ENCODE measurements at regions not wholly inside any gene's neighbourhood (a gene's known extent, or its start where the extent isn't known, plus 50 kb on each side); places are given as distances from the start of the nearest gene placed in this dataset.

DNA sequence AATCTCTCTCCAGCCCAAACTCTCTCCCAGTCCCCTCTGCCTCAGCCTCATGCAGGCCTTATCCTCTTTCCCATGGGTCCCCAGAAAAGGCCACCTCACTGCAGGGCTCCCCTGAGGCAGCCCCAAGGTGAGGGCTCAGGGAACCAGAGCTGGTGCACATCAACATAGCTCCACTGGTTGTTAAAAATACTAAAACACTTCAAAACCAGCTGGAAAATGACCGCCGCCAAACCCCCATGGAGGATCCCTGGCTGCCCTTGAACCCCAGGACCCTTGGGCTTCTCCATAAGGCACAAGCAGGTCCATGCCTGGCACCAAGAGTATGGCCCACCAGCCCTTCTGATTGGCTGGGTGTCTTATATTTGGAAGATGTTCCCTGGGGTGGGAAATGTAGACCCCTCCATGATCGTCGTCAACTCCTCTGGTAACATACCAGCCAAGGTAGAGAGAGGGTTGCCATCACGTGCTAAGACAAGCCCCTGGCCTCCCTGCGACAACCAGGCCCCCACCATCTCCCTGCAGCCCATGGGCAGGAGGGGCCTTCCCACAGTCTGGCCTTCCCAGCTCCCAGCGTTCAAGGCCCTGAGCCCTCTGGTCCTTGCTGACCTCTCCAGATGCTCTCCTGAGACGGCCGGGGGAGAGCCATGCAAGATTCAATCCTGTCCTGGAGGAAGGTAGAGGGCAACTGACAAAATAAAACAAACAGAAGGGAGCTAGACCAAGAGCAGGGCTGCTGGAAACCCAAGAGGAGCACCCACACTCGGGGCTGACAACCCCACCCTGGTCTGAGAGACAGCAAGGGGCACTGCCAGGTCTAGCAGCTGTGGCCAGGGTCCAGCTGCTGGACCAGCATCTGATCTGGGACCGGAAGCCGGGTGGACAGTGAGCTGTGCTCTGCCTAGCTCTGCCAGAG lies 132.1 kb upstream of the PRR20G start:
- Histone ChIP-seq H3K4me3 (no peak overlapping the region), H3K4me1 (no peaks in the 10 kb centered on the region), H3K27ac (no peak overlapping the region), H3K9me3 (no peaks in the 10 kb centered on the region), H3K27me3 (no peaks in the 10 kb centered on the region), H3K36me3 (ENCODE audit: low read depth, missing control alignments) (no peaks in the 10 kb centered on the region)
- no peak for DNase-seq
- 82 to 87% methylated on average over 11 to 12 of the region's 12 CpGs for WGBS, 2 donors
- intact Hi-C loops (cut with DNase I; ENCODE audit: low total_unique reads): no loop called here
- no peak for TF ChIP-seq POLR2A (IDR thresholded peaks at IDR 0.05)
- TF ChIP-seq, protein P1, sequence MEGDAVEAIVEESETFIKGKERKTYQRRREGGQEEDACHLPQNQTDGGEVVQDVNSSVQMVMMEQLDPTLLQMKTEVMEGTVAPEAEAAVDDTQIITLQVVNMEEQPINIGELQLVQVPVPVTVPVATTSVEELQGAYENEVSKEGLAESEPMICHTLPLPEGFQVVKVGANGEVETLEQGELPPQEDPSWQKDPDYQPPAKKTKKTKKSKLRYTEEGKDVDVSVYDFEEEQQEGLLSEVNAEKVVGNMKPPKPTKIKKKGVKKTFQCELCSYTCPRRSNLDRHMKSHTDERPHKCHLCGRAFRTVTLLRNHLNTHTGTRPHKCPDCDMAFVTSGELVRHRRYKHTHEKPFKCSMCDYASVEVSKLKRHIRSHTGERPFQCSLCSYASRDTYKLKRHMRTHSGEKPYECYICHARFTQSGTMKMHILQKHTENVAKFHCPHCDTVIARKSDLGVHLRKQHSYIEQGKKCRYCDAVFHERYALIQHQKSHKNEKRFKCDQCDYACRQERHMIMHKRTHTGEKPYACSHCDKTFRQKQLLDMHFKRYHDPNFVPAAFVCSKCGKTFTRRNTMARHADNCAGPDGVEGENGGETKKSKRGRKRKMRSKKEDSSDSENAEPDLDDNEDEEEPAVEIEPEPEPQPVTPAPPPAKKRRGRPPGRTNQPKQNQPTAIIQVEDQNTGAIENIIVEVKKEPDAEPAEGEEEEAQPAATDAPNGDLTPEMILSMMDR (IDR thresholded peaks at IDR 0.05): no peak

DNA sequence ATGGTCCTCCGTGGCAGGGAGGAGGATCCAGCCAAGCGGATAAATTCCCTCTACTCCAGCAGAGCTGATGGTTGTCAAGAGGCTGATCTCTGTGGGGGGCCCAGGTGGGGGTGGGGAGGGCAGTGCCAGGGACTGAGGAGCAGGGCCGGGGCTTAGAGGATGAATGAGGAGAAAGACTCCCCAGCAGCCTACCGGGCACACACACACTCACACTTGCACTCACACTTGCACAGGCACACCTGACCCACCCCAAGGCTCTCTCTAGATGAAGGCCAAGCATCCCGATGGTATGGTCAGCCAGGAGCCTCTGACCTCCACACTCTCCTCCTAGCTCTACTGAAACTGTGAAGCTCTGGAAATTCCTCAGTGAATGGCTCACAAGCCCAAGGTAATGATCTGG lies 131.3 kb upstream of the PRR20G start:
- Histone ChIP-seq H3K9me3 (no peaks in the 10 kb centered on the region), H3K27ac (no peak overlapping the region), H3K4me3 (no peak overlapping the region), H3K27me3 (no peaks in the 10 kb centered on the region), H3K4me1 (no peaks in the 10 kb centered on the region), H3K36me3 (ENCODE audit: low read depth, missing control alignments) (no peaks in the 10 kb centered on the region)
- no peak for TF ChIP-seq POLR2A (IDR thresholded peaks at IDR 0.05)
- intact Hi-C loops (cut with DNase I; ENCODE audit: low total_unique reads): no loop called here
- WGBS, 2 donors: 83 to 84% methylated on average over 5 of the region's 5 CpGs
- DNase-seq: no peak

DNA sequence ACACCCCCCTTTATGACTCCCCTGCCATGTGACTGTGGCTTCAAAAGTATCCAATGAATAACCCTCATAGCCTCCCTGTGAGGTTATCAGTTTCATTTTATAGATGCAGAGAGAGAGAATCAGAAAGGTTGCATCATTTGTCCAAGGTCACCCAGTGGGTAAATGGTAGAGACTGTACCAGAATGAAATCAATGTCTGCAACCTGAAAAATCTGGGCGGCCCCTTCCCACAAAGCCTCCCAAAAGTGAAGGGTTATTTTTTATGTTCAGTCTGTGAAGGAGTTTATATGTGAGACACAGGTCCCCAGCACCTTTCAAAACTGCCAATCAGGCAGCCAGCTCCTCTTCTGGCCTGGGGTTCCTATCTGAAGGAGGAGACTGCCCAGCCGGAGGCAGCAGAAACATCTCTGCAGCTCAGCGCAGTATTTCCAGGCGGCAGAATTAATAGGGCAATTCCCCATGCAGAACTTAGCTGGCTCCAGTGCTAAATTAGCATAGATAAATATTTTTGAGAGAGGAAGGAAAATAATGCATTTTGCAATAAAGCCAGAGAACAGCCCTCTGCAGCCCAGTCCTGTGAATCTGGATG lies 130.8 kb upstream of the PRR20G start:
- H3K27me3 ChIP-seq: no peaks in the 10 kb centered on the region

DNA sequence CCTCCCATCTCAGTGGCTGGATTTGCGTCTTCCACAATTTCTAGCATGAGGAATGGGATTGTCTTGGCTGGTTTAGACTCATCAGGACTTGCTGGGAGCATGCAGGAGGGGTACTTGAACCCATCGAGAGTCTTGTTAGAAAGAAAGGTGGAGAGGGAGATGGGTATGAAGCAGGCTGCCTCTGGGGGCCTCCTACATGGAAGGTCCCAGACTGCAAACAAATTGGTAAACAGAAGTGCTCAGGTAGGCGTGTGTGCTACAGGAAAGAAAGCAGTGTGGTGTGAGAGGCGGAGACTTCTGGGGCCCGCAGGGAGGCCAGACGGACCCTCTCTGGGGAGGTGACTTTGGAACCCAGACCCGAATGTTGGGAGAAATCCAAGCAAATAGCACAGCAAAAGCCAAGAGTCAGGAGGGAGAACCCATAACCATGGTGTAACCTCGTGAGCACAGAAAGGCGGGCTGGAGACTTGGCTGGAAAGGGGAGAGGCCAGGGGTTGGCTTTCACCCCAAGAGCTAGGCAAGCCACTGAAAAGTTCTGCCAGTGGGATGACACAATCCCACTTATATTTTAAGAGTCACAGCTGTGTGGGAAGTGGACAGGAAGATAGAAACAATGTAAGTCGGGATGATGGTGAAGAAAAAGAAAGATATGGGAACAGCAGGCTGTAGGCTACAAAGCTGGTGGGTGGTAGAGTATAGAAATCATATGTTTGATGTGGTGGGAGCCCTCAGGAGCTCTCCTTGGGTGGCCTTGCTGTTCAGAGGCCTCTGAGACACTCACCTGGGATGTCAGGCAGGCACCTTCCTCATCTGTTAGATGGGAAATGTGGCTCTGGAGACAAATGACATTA lies 130.1 kb upstream of the PRR20G start:
- Histone ChIP-seq H3K27ac (no peak overlapping the region), H3K36me3 (ENCODE audit: low read depth, missing control alignments) (no peaks in the 10 kb centered on the region), H3K4me3 (no peak overlapping the region), H3K27me3 (no peaks in the 10 kb centered on the region), H3K9me3 (no peaks in the 10 kb centered on the region), H3K4me1 (no peaks in the 10 kb centered on the region)
- no peak for TF ChIP-seq POLR2A (IDR thresholded peaks at IDR 0.05)
- TF ChIP-seq, protein P1 (IDR thresholded peaks at IDR 0.05): no peak
- intact Hi-C loops (cut with DNase I; ENCODE audit: low total_unique reads): no loop called here
- no peak for DNase-seq
- 64 to 71% methylated on average over 10 of the region's 10 CpGs for WGBS, 2 donors

More for the DNA sequence above, 130.8 kb upstream of the PRR20G start:
- DNase-seq: no peak
- Histone ChIP-seq H3K36me3 (ENCODE audit: low read depth, missing control alignments) (no peaks in the 10 kb centered on the region), H3K4me3 (no peak overlapping the region), H3K9me3 (no peaks in the 10 kb centered on the region), H3K4me1 (no peaks in the 10 kb centered on the region), H3K27ac (no peak overlapping the region)
- 60 to 65% methylated on average over 4 of the region's 4 CpGs for WGBS, 2 donors
- intact Hi-C loops (cut with DNase I; ENCODE audit: low total_unique reads): no loop called here
- TF ChIP-seq POLR2A (IDR thresholded peaks at IDR 0.05): no peak
- TF ChIP-seq, protein P1 (IDR thresholded peaks at IDR 0.05): no peak

DNA sequence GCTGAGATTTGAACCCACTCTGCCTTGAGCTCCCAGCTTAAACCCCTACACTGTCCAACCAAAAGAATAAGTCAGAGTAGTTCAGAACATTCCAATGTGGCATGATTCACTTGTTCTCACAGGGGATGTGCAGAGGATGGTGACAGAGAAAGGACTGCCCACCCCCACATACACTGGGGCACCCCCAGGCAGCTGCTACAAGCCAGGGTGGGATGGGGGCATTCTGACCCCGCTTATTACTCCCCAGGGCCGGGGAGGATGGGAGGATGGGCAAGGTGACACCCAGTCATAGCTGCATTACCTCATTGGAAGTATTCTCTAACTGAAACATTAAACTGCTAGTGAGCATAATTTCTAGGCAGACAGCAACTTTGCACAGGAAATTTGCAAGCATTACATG lies 126.0 kb upstream of the PRR20G start:
- WGBS, 2 donors: 57 to 82% methylated on average over 2 of the region's 2 CpGs

More for the DNA sequence above, 126.0 kb upstream of the PRR20G start:
- intact Hi-C loops (cut with DNase I; ENCODE audit: low total_unique reads): no loop called here
- TF ChIP-seq, protein P1 (IDR thresholded peaks at IDR 0.05): no peak
- TF ChIP-seq POLR2A (IDR thresholded peaks at IDR 0.05): no peak
- H3K36me3 ChIP-seq (ENCODE audit: low read depth, missing control alignments): no peaks in the 10 kb centered on the region
- no peak overlapping the region for H3K27ac ChIP-seq
- H3K4me1 ChIP-seq: no peaks in the 10 kb centered on the region
- H3K4me3 ChIP-seq: no peak overlapping the region
- DNase-seq: no peak
- no peaks in the 10 kb centered on the region for H3K27me3 ChIP-seq
- no peaks in the 10 kb centered on the region for H3K9me3 ChIP-seq

Data from testis (tissue), 2 donors.